ENCODE measurements at regions not wholly inside any gene's neighbourhood (a gene's known extent, or its start where the extent isn't known, plus 50 kb on each side); places are given as distances from the start of the nearest gene placed in this dataset.

DNA sequence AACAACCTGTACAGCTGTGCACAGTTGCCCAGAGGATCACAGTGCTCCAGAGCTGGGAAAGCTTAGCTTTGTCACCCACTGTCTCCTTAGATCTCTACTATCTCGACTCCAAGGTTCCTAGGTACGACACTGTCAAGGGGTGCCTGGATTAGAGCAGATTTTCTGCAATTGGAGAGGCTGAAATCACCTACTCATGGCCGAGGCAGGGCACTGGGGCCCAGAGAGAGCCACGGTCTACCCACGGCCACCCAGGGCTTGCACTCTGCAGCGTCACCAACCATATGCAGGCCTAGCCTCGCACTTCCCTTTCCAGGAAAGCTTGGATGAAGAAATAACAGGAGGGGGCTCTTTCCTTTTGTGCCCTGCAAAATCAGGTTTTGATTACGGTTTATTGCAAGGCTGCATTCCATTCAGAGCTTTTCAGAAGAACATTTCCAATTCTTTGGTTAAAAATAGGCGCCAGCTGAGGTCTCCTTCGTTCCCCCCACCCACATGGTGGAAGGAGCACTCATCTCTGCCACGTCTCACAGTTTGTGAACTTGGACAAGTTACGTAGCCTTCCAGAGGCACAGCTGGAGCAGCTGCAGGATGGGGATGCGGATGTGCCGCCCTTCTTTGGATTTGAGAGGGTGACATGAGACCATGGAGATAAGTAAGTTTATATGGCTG lies 80.0 kb downstream of the IRX5 start:
- ATAC-seq (no peak), DNase-seq (ENCODE audit: low read depth, low spot score) (no peak)
- H3K9me3 ChIP-seq (ENCODE audit: control insufficient read depth, insufficient read depth, low read depth, low read length), result no peaks in the 10 kb centered on the region
- no TSS peak for BruUV-seq (replicated peaks)
- H3K4me1 ChIP-seq (ENCODE audit: control insufficient read depth, insufficient read depth, low read length), result no peaks in the 10 kb centered on the region
- TF ChIP-seq SIN3A (IDR thresholded peaks at IDR 0.05; ENCODE audit: borderline replicate concordance, insufficient read depth, low read depth, low read length) (no peak), TCF7L2 (IDR thresholded peaks at IDR 0.05; ENCODE audit: low read depth, low read length) (no peak), POLR2AphosphoS5 (IDR thresholded peaks at IDR 0.05; ENCODE audit: low read depth, low read length) (no peak)
- TF ChIP-seq, protein P1, sequence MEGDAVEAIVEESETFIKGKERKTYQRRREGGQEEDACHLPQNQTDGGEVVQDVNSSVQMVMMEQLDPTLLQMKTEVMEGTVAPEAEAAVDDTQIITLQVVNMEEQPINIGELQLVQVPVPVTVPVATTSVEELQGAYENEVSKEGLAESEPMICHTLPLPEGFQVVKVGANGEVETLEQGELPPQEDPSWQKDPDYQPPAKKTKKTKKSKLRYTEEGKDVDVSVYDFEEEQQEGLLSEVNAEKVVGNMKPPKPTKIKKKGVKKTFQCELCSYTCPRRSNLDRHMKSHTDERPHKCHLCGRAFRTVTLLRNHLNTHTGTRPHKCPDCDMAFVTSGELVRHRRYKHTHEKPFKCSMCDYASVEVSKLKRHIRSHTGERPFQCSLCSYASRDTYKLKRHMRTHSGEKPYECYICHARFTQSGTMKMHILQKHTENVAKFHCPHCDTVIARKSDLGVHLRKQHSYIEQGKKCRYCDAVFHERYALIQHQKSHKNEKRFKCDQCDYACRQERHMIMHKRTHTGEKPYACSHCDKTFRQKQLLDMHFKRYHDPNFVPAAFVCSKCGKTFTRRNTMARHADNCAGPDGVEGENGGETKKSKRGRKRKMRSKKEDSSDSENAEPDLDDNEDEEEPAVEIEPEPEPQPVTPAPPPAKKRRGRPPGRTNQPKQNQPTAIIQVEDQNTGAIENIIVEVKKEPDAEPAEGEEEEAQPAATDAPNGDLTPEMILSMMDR (IDR thresholded peaks at IDR 0.05), result no peak
- TF ChIP-seq, protein P2, sequence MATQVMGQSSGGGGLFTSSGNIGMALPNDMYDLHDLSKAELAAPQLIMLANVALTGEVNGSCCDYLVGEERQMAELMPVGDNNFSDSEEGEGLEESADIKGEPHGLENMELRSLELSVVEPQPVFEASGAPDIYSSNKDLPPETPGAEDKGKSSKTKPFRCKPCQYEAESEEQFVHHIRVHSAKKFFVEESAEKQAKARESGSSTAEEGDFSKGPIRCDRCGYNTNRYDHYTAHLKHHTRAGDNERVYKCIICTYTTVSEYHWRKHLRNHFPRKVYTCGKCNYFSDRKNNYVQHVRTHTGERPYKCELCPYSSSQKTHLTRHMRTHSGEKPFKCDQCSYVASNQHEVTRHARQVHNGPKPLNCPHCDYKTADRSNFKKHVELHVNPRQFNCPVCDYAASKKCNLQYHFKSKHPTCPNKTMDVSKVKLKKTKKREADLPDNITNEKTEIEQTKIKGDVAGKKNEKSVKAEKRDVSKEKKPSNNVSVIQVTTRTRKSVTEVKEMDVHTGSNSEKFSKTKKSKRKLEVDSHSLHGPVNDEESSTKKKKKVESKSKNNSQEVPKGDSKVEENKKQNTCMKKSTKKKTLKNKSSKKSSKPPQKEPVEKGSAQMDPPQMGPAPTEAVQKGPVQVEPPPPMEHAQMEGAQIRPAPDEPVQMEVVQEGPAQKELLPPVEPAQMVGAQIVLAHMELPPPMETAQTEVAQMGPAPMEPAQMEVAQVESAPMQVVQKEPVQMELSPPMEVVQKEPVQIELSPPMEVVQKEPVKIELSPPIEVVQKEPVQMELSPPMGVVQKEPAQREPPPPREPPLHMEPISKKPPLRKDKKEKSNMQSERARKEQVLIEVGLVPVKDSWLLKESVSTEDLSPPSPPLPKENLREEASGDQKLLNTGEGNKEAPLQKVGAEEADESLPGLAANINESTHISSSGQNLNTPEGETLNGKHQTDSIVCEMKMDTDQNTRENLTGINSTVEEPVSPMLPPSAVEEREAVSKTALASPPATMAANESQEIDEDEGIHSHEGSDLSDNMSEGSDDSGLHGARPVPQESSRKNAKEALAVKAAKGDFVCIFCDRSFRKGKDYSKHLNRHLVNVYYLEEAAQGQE (IDR thresholded peaks at IDR 0.05; ENCODE audit: insufficient read depth in 1 of 2, low read depth in 2 of 2, low read length in 1 of 2), result no peak
- H3K4me3 ChIP-seq (ENCODE audit: low read depth in 2 of 2, low read length in 2 of 2), result no peak overlapping the region
- ChIA-PET POLR2A (no interaction called here), CTCF (no interaction called here)
- intact Hi-C loops (cut with micrococcal nuclease; ENCODE audit: unreplicated experiment), result no loop called here
- in situ Hi-C loops (cut with HindIII; ENCODE audit: low pct_unique_long_range_greater_than_20kb, low sequenced_read_pairs), result no loop called here
- H3K36me3 ChIP-seq (ENCODE audit: control insufficient read depth, insufficient read depth, low read length), result no peaks in the 10 kb centered on the region
- H3K27me3 ChIP-seq (ENCODE audit: control insufficient read depth, insufficient read depth, low read length), result no peaks in the 10 kb centered on the region
- no peak overlapping the region for H3K27ac ChIP-seq (ENCODE audit: low read length)

DNA sequence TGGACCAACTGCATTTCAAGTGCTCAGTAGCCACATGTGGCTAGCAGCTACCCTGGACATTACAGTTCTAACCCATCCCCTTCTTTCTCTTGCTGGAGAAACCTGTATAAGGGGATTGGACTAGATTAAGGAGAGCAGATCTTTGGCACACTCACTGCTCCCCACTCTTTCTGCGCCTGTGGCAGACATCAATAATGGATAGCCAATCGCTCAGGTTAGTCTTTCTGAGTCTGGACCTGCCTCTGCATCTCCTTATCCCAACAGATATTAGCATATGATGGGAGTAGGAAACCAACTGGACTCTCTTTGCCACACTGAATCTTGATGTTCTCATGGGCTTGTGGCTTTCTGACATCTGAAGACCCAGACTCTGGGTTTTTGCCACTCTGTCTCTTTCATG lies 81.7 kb downstream of the IRX5 start:
- Histone ChIP-seq H3K27ac (ENCODE audit: low read length) (no peak overlapping the region), H3K27me3 (ENCODE audit: control insufficient read depth, insufficient read depth, low read length) (no peaks in the 10 kb centered on the region), H3K4me3 (ENCODE audit: low read depth in 2 of 2, low read length in 2 of 2) (no peak overlapping the region), H3K9me3 (ENCODE audit: control insufficient read depth, insufficient read depth, low read depth, low read length) (no peaks in the 10 kb centered on the region), H3K4me1 (ENCODE audit: control insufficient read depth, insufficient read depth, low read length) (no peaks in the 10 kb centered on the region), H3K36me3 (ENCODE audit: control insufficient read depth, insufficient read depth, low read length) (no peaks in the 10 kb centered on the region)
- ATAC-seq, result no peak
- POLR2A ChIA-PET, result no interaction called here
- no peak for DNase-seq (ENCODE audit: low read depth, low spot score)
- BruUV-seq (replicated peaks), result no TSS peak
- in situ Hi-C loops (cut with HindIII; ENCODE audit: low pct_unique_long_range_greater_than_20kb, low sequenced_read_pairs), result no loop called here
- CTCF ChIA-PET, result no interaction called here
- intact Hi-C loops (cut with micrococcal nuclease; ENCODE audit: unreplicated experiment), result no loop called here
- TF ChIP-seq POLR2AphosphoS5 (IDR thresholded peaks at IDR 0.05; ENCODE audit: low read depth, low read length) (no peak), TCF7L2 (IDR thresholded peaks at IDR 0.05; ENCODE audit: low read depth, low read length) (no peak), SIN3A (IDR thresholded peaks at IDR 0.05; ENCODE audit: borderline replicate concordance, insufficient read depth, low read depth, low read length) (no peak)
- TF ChIP-seq, protein P2 (IDR thresholded peaks at IDR 0.05; ENCODE audit: insufficient read depth in 1 of 2, low read depth in 2 of 2, low read length in 1 of 2), result no peak
- TF ChIP-seq, protein P1 (IDR thresholded peaks at IDR 0.05), result no peak

Data from Panc1 (cell line).